HepG2 (cell line): ENCODE measurements at regions not wholly inside any gene's neighbourhood (a gene's known extent, or its start where the extent isn't known, plus 50 kb on each side); places are given as distances from the start of the nearest gene placed in this dataset.

Source experiments
- CBX5 ChIP-seq: sonication (generic); formaldehyde crosslinking; IDR thresholded peaks from 2 replicates; pipeline ENCODE4 v1.4.0; 2020; ENCODE audit warnings: missing genetic modification reagents, borderline replicate concordance
- CTCF ChIP-seq: sonication (generic); formaldehyde crosslinking; IDR thresholded peaks from 2 replicates; pipeline ENCODE4 v1.5.0; 2020; ENCODE audit warnings: mild to moderate bottlenecking, missing genetic modification reagents, moderate library complexity
- DPF2 ChIP-seq: sonication (generic); formaldehyde crosslinking; IDR thresholded peaks from 2 replicates; pipeline ENCODE4 v1.4.0; 2020; ENCODE audit warnings: mild to moderate bottlenecking, low read depth, missing genetic modification reagents, borderline replicate concordance
- EP300 ChIP-seq, 3 experiments: sonication (generic) in 1 of 3; formaldehyde crosslinking in 1 of 3; IDR thresholded peaks; 2 replicates each; pipeline versions ENCODE4 v1.5.1 to v1.6.1; 2011 to 2020; ENCODE audit warnings: low read depth in 2 of 3, low read length in 2 of 3, borderline replicate concordance in 1 of 3, improper control_type of control experiment in 1 of 3, mild to moderate bottlenecking in 1 of 3, missing genetic modification reagents in 1 of 3, moderate library complexity in 1 of 3
- HNRNPUL1 ChIP-seq: fragments of 200-400 bp; formaldehyde crosslinking; IDR thresholded peaks from 2 replicates; pipeline ENCODE4 v1.6.1; 2017; ENCODE audit warnings: low read depth, mild to moderate bottlenecking, low read length, moderate library complexity
- PCBP2 ChIP-seq: fragments of 200-400 bp; formaldehyde crosslinking; optimal IDR thresholded peaks from 2 replicates; pipeline ENCODE3; 2018; ENCODE audit warnings: low read length, low read depth; ENCODE audit not compliant: poor library complexity, severe bottlenecking
- SIN3A ChIP-seq: IDR thresholded peaks from 2 replicates; pipeline ENCODE4 v1.6.1; 2011; ENCODE audit warnings: low read depth, mild to moderate bottlenecking, control low read depth, low read length, borderline replicate concordance
- TEF ChIP-seq: sonication (generic); formaldehyde crosslinking; IDR thresholded peaks from 2 replicates; pipeline ENCODE4 v1.5.0; 2020; ENCODE audit warnings: missing genetic modification reagents
- U2AF2 ChIP-seq: fragments of 200-400 bp; formaldehyde crosslinking; IDR thresholded peaks from 2 replicates; pipeline ENCODE4 v1.6.1; 2017; ENCODE audit warnings: low read depth, mild to moderate bottlenecking, low read length
- ZBTB40 ChIP-seq, 2 experiments: fragments of 450-650 bp in 1 of 2; sonication (generic) in 1 of 2; formaldehyde crosslinking in 1 of 2; IDR thresholded peaks; 2 replicates each; pipeline versions ENCODE4 v1.6.1 to v1.8.0; 2016 to 2022; ENCODE audit warnings: antibody characterized with exemption in 1 of 2, mild to moderate bottlenecking in 1 of 2, missing genetic modification reagents in 1 of 2
- ZNF17 ChIP-seq: sonication (generic); formaldehyde crosslinking; IDR thresholded peaks from 2 replicates; pipeline ENCODE4 v1.5.0; 2020; ENCODE audit warnings: mild to moderate bottlenecking, missing genetic modification reagents
- ZNF740 ChIP-seq: sonication (generic); formaldehyde crosslinking; IDR thresholded peaks from 2 replicates; pipeline ENCODE4 v1.4.0; 2020; ENCODE audit warnings: missing genetic modification reagents

GRCh38 chr10:83632701-83633100 lies 506.6 kb upstream of the GHITM start:
- no peak for TF ChIP-seq U2AF2
- no peak for TF ChIP-seq CTCF (CRISPR knock-in tag)
- no peak for TF ChIP-seq PCBP2
- no peak for TF ChIP-seq CBX5 (CRISPR knock-in tag)
- TF ChIP-seq ZBTB40 (IDR thresholded peaks at IDR 0.05): no peak
- TF ChIP-seq ZBTB40 (CRISPR knock-in tag; IDR thresholded peaks at IDR 0.05): no peak
- no peak for TF ChIP-seq HNRNPUL1
- TF ChIP-seq ZNF740 (CRISPR knock-in tag): no peak
- TF ChIP-seq EP300 (IDR thresholded peaks at IDR 0.05; ENCODE audit: low read depth in 2 of 2, low read length in 2 of 2): no peak
- no peak for TF ChIP-seq EP300 (CRISPR knock-in tag; IDR thresholded peaks at IDR 0.05; ENCODE audit: borderline replicate concordance)
- no peak for TF ChIP-seq TEF (CRISPR knock-in tag)
- TF ChIP-seq DPF2 (CRISPR knock-in tag): no peak
- no peak for TF ChIP-seq SIN3A
- TF ChIP-seq ZNF17 (CRISPR knock-in tag): no peak
